T47D (cell line): ENCODE measurements at regions not wholly inside any gene's neighbourhood (a gene's known extent, or its start where the extent isn't known, plus 50 kb on each side); places are given as distances from the start of the nearest gene placed in this dataset.

Experiments
- DNase-seq, 2 experiments: peaks; one replicate each; pipeline versions ENCODE4 v3.0.0 to v3.0.0-alpha.2; 2011 to 2012; ENCODE audit warnings: low read depth in 1 of 2, low spot score in 1 of 2
- JUND ChIP-seq: IDR thresholded peaks from 2 replicates; pipeline ENCODE4 v1.6.1; 2012; ENCODE audit warnings: low read depth
- in situ Hi-C: cut with HindIII; loops from 2 replicates; pipeline ENCODE4 v1.10.0; 2016; ENCODE audit warnings: low sequenced_read_pairs, low pct_unique_long_range_greater_than_20kb

- no peak for TF ChIP-seq JUND
- DNase-seq, result no peak
- in situ Hi-C loops, result no loop called here
Observed at GRCh38 chr3:44018926-44019325, 222.8 kb upstream of the TOPAZ1 start.

DNA sequence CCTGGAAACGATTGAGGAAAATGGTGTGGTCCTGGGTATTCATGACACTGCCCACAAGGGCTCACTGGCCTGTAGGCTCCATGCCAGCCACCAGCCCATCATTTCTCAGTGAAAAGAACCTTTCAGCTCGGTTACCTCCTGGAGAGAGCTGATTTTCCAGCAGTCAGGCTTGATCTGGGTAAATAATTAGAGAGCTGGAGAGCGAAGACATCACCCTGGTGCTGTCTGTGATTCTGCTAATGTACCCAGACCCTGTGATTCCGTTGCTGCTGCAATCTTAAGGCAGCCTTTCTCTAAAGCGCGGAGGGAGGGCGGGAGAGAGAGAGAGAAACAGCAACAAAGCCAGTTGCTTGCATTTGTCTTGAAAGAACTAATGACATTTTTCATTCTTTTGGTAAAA, 221.9 kb upstream of the TOPAZ1 start:
- in situ Hi-C loops, result no loop called here
- TF ChIP-seq JUND, result no peak
- DNase-seq, result no peak

DNA sequence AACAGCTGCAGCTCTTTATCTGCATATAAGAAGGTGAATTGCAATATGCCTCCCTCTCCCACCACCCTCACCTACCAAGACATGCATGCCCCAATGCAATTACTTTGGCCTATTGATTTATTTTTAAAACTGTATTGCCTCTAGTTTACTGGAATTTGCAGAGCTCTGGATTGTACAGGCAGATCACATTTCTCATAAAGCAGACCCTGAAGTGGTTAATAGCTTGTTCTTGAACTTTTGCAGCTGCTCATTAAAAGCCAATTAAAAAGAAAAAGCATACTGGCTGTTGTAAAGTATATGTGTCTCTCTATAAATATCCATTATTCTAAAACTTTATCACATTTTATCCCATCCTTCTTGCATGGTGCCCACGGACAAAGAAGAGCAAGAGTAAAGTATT, 221.5 kb upstream of the TOPAZ1 start:
- no peak for DNase-seq
- TF ChIP-seq JUND, result no peak

DNA sequence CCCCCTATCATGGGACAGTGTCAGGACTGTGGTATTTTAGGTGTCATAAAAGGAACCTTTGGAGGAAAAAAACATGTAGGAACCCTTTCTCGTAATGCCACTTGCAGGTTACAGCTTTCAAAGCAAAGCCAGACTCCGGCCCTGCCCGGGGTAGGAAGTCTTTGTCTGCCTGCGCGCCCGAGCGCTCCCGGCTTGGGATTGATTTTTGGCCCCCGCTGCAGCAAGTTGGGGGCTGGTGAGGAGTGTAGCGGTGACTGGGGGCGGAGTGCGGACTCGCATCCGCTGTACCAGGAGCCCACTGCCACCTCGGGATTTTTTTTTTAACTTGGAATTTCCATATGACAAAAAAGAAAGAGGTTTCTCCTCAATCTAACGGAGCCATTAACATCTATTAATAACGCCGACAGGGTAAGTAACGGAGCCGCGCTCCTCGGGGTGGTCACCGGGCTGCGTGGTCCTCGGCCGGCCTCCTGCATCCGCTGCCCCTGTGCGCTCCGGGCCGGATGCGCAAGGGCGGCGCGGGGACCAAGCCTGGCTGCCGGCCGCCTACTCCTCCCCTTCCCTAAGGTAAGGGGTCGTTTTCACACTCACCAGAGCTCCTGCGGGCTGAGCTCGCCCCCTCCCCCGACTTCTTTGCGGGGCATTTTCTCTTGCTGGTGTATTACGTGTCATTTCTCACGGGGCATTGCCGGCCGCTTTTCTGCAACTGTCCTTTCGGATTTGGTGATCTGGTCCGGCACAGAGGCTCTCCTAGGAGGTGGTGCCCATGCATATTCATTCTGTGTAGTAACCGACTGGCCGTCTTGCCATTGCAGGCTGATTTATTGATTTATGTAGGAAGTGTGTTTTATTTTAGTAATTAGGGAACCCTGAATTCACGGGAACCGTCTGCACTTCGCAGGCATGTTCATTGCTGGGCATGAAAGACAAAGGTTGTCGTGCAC, 219.8 kb upstream of the TOPAZ1 start:
- DNase-seq, result no peak
- in situ Hi-C loops, result no loop called here
- no peak for TF ChIP-seq JUND

More for the DNA sequence above, 221.5 kb upstream of the TOPAZ1 start:
- in situ Hi-C loops, result no loop called here

DNA sequence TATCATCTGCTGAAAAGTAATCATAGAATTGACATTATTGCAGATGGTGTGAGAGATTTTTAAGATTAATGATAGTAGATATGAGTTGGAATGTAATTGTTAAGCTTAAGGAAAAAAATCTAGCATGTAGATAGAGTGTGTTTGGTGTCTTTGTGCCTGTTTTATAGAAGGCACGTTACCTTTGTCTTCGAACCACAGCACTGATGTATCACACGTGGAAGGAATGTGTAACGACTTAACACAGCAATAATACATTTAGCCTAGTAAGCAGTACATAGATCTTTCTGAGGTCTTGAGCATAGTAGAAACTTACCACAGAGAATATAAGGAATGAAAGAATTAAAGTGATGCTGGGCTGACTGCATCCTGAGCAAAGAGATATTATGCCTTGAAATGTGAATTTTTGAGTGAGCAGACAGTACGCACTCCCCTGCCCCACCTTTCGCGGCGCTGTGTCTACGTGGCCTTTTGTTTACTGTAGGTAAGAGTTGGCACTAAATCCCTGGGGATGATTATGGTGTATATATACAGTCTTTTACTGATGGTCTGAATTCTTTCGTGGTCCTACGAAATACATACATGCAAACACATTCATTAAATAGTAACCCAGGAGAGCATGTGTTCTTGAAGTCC, 217.6 kb upstream of the TOPAZ1 start:
- no peak for TF ChIP-seq JUND
- peak in 1 of 2 experiments; percentile 27 for DNase-seq
- in situ Hi-C loops, result no loop called here

- TF ChIP-seq JUND, result no peak
- in situ Hi-C loops, result no loop called here
- peak in 1 of 2 experiments; percentile 24 for DNase-seq
Observed at GRCh38 chr3:44026220-44026865, 215.3 kb upstream of the TOPAZ1 start.

- no peak for TF ChIP-seq JUND
- in situ Hi-C loops, result no loop called here
- DNase-seq, result no peak
Observed at GRCh38 chr3:44029100-44029499, 212.6 kb upstream of the TOPAZ1 start.

GRCh38 chr3:44030285-44030684, 211.4 kb upstream of the TOPAZ1 start:
- no peak for TF ChIP-seq JUND
- no peak for DNase-seq
- in situ Hi-C loops, result no loop called here

DNA sequence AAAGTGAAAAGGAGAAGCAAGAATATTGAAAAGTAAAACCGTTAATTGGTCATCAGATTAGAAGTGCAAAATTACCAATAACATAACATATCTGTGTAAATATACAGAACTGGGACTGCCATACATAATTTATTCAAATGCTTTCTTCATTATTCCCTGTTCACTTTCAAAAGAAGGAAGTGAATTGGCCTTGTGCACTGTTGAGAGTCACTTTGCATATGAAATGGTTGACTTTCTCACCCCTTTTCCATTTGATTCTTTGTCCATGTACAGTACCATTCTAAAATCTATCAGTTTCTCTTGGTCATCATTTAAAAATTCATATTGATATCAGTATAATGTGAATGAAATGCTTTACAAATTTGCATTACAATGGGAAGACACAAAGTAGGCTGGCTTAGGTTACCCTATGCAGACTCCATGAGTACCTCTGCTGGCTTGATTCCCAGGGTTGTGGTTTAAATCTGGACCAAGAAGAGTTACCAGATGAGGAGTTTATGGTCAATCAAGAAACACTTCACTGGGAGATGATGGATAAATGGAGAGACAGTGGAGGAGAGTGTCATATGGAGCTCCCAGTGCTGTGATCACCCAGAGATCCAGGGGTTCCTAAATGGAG, 210.9 kb upstream of the TOPAZ1 start:
- no peak for DNase-seq
- in situ Hi-C loops, result no loop called here
- TF ChIP-seq JUND, result no peak

- no peak for TF ChIP-seq JUND
- in situ Hi-C loops, result no loop called here
- no peak for DNase-seq
Observed at GRCh38 chr3:44031387-44032380, 210.0 kb upstream of the TOPAZ1 start.

- no peak for DNase-seq
- TF ChIP-seq JUND, result no peak
- in situ Hi-C loops, result no loop called here
Observed at GRCh38 chr3:44032487-44032886, 209.2 kb upstream of the TOPAZ1 start.
